Heart right ventricle (tissue), 16 donors: ENCODE measurements at regions not wholly inside any gene's neighbourhood (a gene's known extent, or its start where the extent isn't known, plus 50 kb on each side); places are given as distances from the start of the nearest gene placed in this dataset.

Experiments used
- ATAC-seq, 8 donors: fragments of 200-7000 bp; cut with Tn5 transposase; one replicate each; pipeline ENCODE4 v1.9.1; 2020; ENCODE audit warnings: mild to moderate bottlenecking in 8 of 8, moderate library complexity in 8 of 8, moderate number of reproducible peaks in 1 of 8
- DNase-seq, 2 donors: peaks; one replicate each; pipeline ENCODE4 v3.0.0-alpha.2; 2020
- H3K27ac ChIP-seq, 10 donors: fragments of 200-600 bp; sonication (generic) in 2 of 10; one replicate each; pipeline versions ENCODE4 v1.5.0 to v1.8.0; 2020 to 2022; ENCODE audit warnings: mild to moderate bottlenecking in 3 of 10
- H3K27me3 ChIP-seq, 7 donors: fragments of 200-600 bp; one replicate each; pipeline ENCODE4 v1.8.0; 2021 to 2022; ENCODE audit warnings: mild to moderate bottlenecking in 2 of 7
- H3K36me3 ChIP-seq, 9 donors: fragments of 200-600 bp; sonication (generic) in 1 of 9; one replicate each; pipeline versions ENCODE4 v1.5.0 to v1.8.0; 2020 to 2022; ENCODE audit warnings: mild to moderate bottlenecking in 2 of 9
- H3K4me1 ChIP-seq, 9 donors: fragments of 200-600 bp; sonication (generic) in 1 of 9; one replicate each; pipeline versions ENCODE4 v1.5.0 to v1.8.0; 2020 to 2022; ENCODE audit warnings: mild to moderate bottlenecking in 4 of 9
- H3K4me3 ChIP-seq, 10 donors: fragments of 200-600 bp; sonication (generic) in 2 of 10; one replicate each; pipeline versions ENCODE4 v1.5.0 to v1.8.0; 2020 to 2022; ENCODE audit warnings: mild to moderate bottlenecking in 7 of 10, moderate library complexity in 2 of 10
- H3K9me3 ChIP-seq, 11 donors: fragments of 200-600 bp in 10 of 11; sonication (generic) in 2 of 11; one replicate each; pipeline versions ENCODE4 v1.5.0 to v1.8.0; 2013 to 2022; ENCODE audit warnings: mild to moderate bottlenecking in 2 of 11, control low read depth in 1 of 11, moderate library complexity in 1 of 11
- WGBS, 2 donors: extraction: QIAGEN DNeasy Blood & Tissue Kit; methylation state at CpG; one replicate each; pipeline ENCODE4 v1.1.7; 2013; ENCODE audit warnings: inconsistent platforms in 1 of 2; 5-methylcytosine and 5-hydroxymethylcytosine counted together
- intact Hi-C, 10 donors: fragments of 100-400 bp; cut with DNase I; formaldehyde crosslinking; loops; one replicate each; pipeline versions ENCODE4 v1.11.1 to v1.14.2; 2022
- TF ChIP-seq, protein P1 (sequence below), 9 donors: fragments of 200-600 bp; sonication (generic) in 2 of 9; IDR thresholded peaks; one replicate each; pipeline versions ENCODE4 v1.5.0 to v1.8.0; 2021 to 2022; ENCODE audit warnings: antibody characterized with exemption in 9 of 9, mild to moderate bottlenecking in 5 of 9, moderate library complexity in 1 of 9
- donor health status: Arrhythmogenic right ventricular cardiomyopathy.
- donor health status: ischemic (EF 13 %, LVEDD 7.1; RV severe dilation, severe dysfunction).
- donor health status: healthy with polysubstance abuse.
- donor health status: DM: no; HTN: yes; CAD: no.
- donor health status: DM: no; HTN: no; CAD: no.
- donor health status: ischemic (EF 25% LVEDD 6.9; RV normal size, moderate dysfunction).
- donor health status: ischemic (EF 25% LVEDD 5.7; RV mildly dilated, moderate dysfunction).
- donor health status: healthy.
- donor health status: DM: yes; HTN: yes; CAD: no.
- donor health status: Ischemic cardiomyopathy.
- donor health status: ischemic (EF 35%, LVEDD 5.7; RV mildly dilated, moderate dysfunction).
- donor health status: nonischemic (EF 11% LVEDD 7.7; RV severe dilation, severe dysfunction).
- donor health status: DM: yes; HTN: yes; CAD: no.
- donor health status: PGD.
- donor health status: ischemic (EF 29% LVEDD 5.4; RV normal size, mild dysfunction).
- donor health status: nonischemic (EF 23%, LVEDD 6.1; RV moderate dilation, normal function).

DNA sequence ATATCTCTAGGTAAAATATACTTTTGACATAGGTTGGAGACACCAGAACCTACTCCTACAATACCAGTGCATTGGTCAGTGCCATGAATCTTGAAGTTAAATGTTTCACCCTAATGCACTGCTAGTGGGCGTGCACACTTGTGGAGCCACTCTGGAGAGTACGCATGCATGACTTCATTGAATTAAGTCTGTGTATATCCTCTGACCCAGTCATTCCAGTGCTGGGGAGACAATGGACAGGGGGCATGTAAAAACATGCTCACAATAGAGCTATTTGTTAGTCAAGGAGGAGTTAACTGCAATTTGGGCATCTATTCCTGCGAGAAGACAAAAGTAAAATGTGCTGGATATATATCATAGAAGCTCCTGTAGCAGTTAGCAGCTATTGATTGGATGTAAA, 335.4 kb upstream of the NCAM1 start:
- no peaks in the 10 kb centered on the region for H3K9me3 ChIP-seq
- H3K36me3 ChIP-seq = no peaks in the 10 kb centered on the region
- H3K27me3 ChIP-seq = no peaks in the 10 kb centered on the region
- ATAC-seq (no peak), DNase-seq (no peak)
- no peak overlapping the region for H3K4me3 ChIP-seq
- intact Hi-C loops = loop anchor here in 1 of 10 donors (2.0 kb wide), 1 partner anchor 67 kb away; no protein-coding TSS in a partner anchor
- peaks cover 0 to 3% (median 0%) of the 10 kb centered on the region in 9 donors for H3K4me1 ChIP-seq
- TF ChIP-seq, protein P1, sequence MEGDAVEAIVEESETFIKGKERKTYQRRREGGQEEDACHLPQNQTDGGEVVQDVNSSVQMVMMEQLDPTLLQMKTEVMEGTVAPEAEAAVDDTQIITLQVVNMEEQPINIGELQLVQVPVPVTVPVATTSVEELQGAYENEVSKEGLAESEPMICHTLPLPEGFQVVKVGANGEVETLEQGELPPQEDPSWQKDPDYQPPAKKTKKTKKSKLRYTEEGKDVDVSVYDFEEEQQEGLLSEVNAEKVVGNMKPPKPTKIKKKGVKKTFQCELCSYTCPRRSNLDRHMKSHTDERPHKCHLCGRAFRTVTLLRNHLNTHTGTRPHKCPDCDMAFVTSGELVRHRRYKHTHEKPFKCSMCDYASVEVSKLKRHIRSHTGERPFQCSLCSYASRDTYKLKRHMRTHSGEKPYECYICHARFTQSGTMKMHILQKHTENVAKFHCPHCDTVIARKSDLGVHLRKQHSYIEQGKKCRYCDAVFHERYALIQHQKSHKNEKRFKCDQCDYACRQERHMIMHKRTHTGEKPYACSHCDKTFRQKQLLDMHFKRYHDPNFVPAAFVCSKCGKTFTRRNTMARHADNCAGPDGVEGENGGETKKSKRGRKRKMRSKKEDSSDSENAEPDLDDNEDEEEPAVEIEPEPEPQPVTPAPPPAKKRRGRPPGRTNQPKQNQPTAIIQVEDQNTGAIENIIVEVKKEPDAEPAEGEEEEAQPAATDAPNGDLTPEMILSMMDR (IDR thresholded peaks at IDR 0.05) = no peak
- H3K27ac ChIP-seq = no peak overlapping the region
- WGBS, 2 donors = 85 to 86% methylated on average over 3 of the region's 3 CpGs

DNA sequence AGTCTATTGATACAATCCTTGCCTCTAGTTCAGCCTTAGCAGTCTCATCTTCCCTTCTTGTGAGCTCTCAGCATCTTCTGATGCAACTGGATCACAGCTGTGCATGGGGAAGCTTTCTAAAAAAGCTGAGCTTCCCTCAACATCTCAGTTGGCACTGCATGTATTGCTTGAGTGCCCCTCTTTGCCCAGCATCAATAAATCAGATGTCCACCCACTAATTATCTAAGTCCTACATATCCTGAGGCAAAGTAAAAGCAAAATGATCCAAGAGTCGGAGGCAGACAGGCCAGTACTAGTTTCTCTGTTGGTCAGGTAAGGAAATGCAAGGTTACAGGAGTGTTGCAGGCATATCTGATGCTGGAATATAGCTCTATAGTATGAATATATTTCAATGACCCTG, 334.5 kb upstream of the NCAM1 start:
- TF ChIP-seq, protein P1 (IDR thresholded peaks at IDR 0.05) = no peak
- intact Hi-C loops = loop anchor here in 1 of 10 donors (2.0 kb wide), 1 partner anchor 68 kb away; no protein-coding TSS in a partner anchor
- no peaks in the 10 kb centered on the region for H3K36me3 ChIP-seq
- H3K4me1 ChIP-seq = peaks cover 0 to 6% (median 0%) of the 10 kb centered on the region in 9 donors
- WGBS, 2 donors = 87 to 94% methylated on average over 1 of the region's 1 CpG
- no peak overlapping the region for H3K4me3 ChIP-seq
- ATAC-seq = no peak
- H3K27ac ChIP-seq = no peak overlapping the region
- no peak for DNase-seq
- no peaks in the 10 kb centered on the region for H3K9me3 ChIP-seq
- no peaks in the 10 kb centered on the region for H3K27me3 ChIP-seq

DNA sequence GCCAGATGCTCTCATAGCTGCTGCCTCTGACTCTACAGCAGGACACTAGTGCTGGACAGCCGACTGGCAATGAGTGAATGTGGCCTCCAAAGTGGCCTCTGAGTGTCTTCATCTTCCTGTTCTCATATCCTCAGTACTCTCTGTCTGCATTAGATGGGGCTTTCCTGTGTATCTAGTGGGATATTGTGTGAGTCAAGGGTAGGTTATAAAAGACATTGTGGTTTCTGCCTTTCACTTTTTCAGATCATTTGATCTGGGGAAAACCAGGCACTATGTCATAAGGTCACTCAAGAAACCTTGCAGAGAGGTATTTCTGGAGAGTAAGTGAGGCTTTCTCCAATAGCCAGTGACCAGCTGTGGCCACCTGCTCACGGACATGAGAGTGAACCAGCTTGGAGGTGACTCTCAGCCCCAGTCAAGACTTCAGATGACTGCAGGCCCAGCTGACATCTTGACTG, 333.6 kb upstream of the NCAM1 start:
- WGBS, 2 donors = 67 to 85% methylated on average over 2 of the region's 2 CpGs
- no peak overlapping the region for H3K4me3 ChIP-seq
- no peak for DNase-seq
- intact Hi-C loops = loop anchor here in 1 of 10 donors (2.0 kb wide), 1 partner anchor 69 kb away; no protein-coding TSS in a partner anchor
- ATAC-seq = no peak
- H3K27ac ChIP-seq = no peak overlapping the region
- TF ChIP-seq, protein P1 (IDR thresholded peaks at IDR 0.05) = no peak
- no peaks in the 10 kb centered on the region for H3K36me3 ChIP-seq
- no peaks in the 10 kb centered on the region for H3K27me3 ChIP-seq
- H3K4me1 ChIP-seq = peaks cover 0 to 6% (median 0%) of the 10 kb centered on the region in 9 donors
- H3K9me3 ChIP-seq = no peaks in the 10 kb centered on the region

DNA sequence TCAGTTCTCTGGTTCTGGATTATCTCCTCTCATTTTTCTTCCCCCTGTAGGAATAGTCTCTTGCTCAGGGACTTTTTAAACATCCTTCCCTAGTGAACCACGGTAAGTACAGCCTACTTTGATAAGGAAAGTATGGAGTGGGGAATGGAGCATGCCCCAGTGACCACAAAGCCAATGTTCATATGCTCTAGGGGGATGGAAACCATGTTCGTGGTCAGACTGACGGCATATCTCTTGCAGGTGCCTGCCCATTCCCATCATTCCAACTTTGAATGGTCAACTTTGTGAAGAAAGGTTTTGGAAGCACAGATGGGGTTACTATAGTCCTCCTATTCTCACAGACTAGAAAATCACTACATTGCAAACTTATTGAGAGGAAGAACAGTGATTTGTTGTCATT, 332.5 kb upstream of the NCAM1 start:
- DNase-seq = no peak
- TF ChIP-seq, protein P1 (IDR thresholded peaks at IDR 0.05) = no peak
- Histone ChIP-seq H3K27me3 (peaks cover 0 to 6% (median 0%) of the 10 kb centered on the region in 7 donors), H3K4me1 (peaks cover 0 to 6% (median 0%) of the 10 kb centered on the region in 9 donors), H3K36me3 (no peaks in the 10 kb centered on the region), H3K27ac (no peak overlapping the region), H3K4me3 (no peak overlapping the region), H3K9me3 (no peaks in the 10 kb centered on the region)
- ATAC-seq = no peak
- 64 to 69% methylated on average over 3 of the region's 3 CpGs for WGBS, 2 donors
- intact Hi-C loops = no loop called here
